Embryonic facial prominence (tissue), 1 donor: ENCODE measurements at regions not wholly inside any gene's neighbourhood (a gene's known extent, or its start where the extent isn't known, plus 50 kb on each side); places are given as distances from the start of the nearest gene placed in this dataset.
"Not testable (repeated sequence)": the region's sequence is repeated elsewhere in the genome, so short reads cannot be mapped to it uniquely, and the experiment has no call there.

Source experiments
- DNase-seq: peaks from one replicate; pipeline ENCODE4 v3.0.0-alpha.2; 2016; ENCODE audit errors: extremely low spot score

GRCh38 chr6:114651611-114652010 lies 308.8 kb upstream of the HS3ST5 start:
- no peak for DNase-seq

DNA sequence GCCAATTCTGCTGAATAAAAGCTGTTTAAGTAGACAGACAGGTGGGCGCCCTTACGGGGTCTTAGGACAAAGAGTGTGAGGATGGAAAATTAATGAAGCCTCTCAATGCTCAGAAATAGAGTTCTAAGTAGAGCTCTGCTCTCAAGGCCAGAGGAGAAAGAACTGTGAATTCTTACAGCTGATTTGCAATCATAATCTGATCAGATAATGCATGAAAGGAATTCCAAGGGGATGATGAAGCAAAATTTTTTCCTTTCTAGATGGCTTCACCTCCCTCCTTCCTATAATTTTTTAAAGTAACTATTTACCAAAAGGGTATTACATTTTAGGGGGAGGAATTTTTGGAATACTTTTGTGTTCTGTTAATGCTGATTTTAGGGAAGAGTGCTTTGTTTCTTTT lies 308.1 kb upstream of the HS3ST5 start:
- no peak for DNase-seq

DNA sequence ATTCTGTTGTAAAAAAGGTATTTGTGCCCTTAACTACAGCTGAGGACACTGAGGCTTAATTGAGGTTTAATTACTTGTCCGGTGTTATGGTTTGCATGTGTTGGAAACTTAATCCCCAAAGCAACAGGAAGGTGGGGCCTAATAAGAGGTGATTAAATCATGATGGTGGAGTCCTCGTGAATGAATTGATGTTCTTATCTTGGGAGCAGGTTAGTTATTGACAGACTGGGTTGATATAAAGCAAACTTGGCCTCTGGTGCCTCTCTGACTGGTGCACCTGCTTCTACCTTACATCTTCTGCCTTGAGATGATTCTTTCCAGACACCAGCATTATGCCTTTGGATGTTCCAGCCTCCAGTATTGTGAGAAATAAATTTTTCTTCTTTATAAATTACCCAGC lies 306.5 kb upstream of the HS3ST5 start:
- no peak for DNase-seq

DNA sequence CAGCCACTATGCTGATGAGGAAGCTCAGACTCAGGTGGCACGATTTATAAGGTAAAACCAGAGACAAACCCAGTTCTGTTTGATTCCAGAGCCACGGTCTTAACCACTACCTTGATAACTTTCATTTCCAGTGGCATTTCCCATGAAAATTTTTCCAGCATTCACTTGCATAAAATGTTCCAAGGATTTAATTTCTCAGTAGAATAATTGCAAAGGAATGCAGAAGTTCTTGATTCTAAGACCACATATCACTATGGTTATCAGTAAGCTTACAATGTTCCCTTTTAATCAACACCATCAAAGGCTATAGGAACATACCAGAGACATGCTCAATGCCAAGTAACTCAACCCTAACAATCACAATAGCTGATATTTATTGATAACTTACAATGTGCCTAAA lies 306.0 kb upstream of the HS3ST5 start:
- no peak for DNase-seq

DNA sequence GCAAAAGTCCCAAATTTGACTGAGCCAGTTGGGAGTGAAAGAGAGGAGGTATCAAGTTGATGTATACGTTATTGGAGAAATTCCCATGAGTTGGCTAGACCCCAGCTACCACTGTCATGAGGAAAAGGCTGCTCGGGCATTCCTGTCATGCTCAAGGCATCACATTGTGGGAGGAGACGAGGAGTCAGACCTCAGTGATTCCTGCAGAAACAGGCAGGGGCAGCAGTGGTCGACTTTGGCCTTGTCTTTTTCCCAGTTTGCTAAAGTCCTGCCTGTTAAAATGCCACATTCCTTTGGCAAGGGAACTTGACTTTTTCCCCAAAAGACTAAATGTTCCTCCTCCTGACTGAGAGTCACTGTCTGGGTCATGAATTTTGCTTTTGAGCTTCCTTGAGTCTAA lies 295.5 kb upstream of the HS3ST5 start:
- no peak for DNase-seq

GRCh38 chr6:114634016-114634415 lies 291.2 kb upstream of the HS3ST5 start:
- DNase-seq: no peak

- DNase-seq: not testable (repeated sequence)
Measured at GRCh38 chr6:114626226-114626625, 283.4 kb upstream of the HS3ST5 start.

DNA sequence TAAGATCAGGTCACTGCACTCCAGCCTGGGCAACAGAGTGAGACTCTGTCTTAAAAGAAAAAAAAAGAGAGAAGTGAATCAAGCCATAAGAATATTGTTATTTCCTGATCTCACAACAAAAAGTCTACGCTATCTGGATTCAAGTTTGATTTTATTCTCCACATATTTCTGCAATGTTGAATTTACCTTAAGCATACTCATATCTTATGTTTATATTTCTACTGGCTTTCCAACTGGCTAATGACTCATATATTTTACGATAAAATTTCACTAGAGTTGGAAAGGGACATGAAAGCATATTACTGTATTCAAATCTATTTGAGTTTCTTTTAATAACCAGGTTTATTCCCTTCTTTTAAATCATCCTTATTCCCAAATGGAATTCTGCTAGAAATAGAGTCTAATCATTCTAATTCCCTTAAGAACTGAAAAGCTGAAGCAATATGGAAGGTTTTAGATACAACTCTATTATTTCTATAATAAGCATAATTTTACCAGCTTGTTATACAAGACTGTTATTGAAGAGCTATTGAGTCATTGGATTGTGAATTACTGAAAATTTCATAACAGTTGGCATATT lies 276.9 kb upstream of the HS3ST5 start:
- DNase-seq: no peak

- no peak for DNase-seq
Measured at GRCh38 chr6:114611696-114612095, 268.9 kb upstream of the HS3ST5 start.

- DNase-seq: no peak
Measured at GRCh38 chr6:114608091-114608490, 265.3 kb upstream of the HS3ST5 start.

- DNase-seq: no peak
Measured at GRCh38 chr6:114605656-114606055, 262.8 kb upstream of the HS3ST5 start.

DNA sequence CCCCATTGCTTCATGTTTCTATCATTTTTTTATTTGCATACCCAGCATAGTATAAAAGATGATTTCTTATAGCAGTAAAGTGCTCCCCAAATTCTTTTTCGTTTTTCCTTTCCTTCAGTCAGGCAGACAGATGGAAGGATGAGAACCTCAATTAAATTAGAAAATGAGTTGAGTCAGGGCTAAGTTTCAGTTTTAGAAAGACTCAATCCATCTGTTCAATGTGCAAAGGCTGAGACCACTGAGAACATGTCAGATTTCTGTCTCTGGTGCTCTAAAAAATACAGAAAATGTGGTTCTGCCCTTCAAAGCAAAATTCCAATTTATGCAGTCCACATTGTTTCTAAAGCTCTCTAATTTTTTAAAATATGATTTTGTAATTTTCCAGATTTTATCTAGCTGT lies 257.6 kb upstream of the HS3ST5 start:
- no peak for DNase-seq

GRCh38 chr6:114595591-114595990 lies 252.8 kb upstream of the HS3ST5 start:
- DNase-seq: no peak

DNA sequence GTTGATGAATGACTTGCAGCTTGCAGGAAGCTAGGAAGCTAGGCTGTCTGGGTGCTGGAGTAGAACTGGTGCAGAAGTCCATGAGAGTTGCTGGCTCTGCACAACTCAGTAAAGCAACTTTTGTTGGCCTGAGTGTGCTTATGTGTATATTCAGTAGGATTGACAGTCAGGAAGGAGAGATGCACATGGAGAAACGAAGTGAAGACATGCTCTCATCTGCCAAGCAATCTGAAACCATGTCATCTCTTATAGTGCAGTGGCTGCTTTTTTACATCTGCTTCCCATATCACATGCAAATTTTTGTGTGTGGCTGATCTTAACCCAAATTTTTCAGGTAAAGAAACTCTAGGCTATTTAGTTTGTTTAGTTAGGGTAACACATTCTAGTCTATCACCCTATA lies 252.4 kb upstream of the HS3ST5 start:
- no peak for DNase-seq

GRCh38 chr6:114592506-114592905 lies 249.7 kb upstream of the HS3ST5 start:
- no peak for DNase-seq

DNA sequence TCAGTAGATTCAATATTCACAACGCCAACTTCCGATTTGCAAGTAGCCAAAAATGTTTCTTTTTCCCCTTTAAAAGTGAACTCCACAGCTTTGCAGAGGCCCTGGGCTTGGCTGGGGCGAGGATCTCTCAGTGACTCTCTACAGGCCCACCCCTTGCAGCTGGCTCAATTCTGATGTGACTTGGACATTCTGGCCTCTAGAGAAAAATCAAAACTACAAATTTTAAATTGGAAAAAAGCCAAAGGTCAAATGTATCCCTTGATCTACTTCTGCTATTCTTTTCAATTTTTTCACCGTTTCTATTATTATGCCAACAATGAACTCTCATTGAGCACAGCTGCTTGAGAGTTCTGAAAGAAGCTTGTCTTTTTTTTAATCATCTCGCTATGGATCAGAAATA lies 245.9 kb upstream of the HS3ST5 start:
- DNase-seq: no peak

DNA sequence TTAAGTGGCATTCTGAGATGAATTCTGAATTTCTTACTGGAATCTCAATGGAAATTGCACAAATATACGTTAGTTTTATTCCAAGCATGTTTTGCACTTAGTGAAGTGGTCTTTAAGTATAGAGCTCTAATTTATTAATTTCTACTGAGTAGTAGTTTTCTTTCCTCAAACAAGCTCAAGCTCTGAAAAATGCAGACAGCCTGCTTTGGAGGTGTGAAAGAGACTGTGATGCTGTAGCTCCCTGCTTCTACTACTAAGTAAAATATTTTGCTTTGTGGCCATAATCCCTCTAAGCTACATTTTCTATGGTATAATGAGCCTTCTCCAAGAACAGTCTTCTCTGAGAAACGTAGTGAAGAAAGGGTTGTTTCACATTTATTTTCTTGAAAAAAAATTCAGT lies 243.5 kb upstream of the HS3ST5 start:
- no peak for DNase-seq

DNA sequence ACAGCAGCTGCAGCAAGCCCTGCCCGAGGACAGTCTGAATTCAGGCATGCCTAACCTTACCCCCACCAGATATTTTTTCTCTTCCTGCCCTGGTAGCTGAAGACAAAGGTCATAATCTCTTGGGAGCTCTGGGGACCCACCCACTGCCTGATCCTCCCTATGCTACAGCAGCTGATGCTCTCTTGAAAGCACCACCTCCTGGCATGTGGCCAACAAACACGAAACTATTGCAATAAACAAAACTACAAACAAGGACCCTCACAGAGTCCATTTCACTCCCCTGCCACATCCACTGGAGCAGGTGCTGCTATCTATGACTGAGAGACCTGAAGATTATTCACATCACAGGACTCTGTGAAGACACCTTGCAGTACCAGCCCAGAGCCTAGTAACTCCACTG lies 238.5 kb upstream of the HS3ST5 start:
- no peak for DNase-seq

GRCh38 chr6:114580882-114581281 lies 238.1 kb upstream of the HS3ST5 start:
- no peak for DNase-seq

DNA sequence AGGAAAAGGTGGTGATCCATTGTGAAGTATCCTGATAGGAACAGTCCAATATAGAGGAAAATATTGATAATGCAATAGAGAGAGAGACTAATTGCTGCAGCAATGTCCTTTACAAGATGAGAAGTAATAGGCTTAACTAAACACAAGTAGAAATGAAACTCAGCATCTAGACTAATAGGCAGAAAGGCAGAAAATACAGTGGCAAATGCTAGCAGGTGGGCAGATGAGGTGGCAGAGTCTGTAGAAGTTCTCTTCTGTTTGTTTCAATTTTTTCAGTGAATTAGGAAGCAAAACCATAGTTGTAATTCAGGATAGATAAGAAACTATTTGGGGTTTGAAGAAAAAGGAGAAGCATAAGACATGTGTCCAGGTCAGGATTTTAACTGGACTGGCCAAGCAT lies 236.7 kb upstream of the HS3ST5 start:
- no peak for DNase-seq

DNA sequence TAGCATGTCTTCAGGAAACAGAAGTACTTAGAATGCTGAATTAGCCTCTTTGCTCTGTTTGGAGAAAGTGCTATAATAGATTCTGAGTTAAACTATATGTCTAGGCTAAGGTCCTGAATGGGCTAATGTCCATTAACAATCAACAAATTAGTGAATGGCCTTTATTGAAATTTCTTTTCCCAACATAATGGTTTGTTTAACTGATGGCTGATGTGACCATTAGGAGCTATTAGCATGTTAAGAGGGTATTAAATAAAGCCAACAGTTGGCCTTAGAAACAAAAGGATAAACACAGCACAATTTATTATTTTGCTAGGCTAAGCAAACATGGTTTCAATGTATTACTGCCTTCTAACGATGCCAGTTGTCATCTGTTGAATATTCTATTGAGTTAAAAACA lies 234.3 kb upstream of the HS3ST5 start:
- DNase-seq: no peak

DNA sequence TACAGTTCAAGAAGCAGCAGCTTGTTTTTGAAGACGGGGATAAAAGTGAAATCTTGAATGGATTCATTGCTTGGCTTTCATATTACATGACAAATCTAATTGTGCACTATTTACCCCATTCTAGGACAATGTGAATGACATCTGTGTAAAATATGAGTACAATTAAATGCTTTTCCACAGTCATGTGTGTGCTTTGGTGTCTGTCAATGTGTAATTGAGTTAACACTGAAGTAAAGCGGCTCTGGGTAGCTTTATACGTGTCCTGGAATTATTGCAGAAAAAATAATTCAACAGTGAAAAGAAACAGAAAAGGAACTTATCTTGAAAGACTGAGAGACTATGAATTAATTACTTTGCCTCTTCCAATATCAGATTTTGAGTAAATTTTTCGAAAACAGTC lies 233.5 kb upstream of the HS3ST5 start:
- no peak for DNase-seq

DNA sequence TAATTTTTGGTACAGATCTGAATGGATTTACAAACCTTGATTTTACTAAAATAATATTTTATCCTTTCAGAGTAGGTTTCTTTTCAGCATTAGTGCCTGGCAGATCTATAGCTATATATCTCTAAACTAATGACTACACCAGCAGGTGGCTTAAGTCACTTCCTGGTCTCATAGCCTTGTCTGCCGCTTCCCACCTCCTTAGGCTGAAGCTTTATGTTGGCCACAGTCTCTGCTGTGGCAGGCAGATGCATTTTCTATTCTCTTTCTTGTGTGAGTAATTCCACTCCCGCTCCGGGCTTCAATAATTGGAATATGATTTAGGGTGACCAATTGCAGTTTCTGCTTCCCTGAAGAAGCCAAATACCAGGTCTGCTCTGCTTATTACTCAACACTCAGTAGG lies 226.8 kb upstream of the HS3ST5 start:
- DNase-seq: no peak

DNA sequence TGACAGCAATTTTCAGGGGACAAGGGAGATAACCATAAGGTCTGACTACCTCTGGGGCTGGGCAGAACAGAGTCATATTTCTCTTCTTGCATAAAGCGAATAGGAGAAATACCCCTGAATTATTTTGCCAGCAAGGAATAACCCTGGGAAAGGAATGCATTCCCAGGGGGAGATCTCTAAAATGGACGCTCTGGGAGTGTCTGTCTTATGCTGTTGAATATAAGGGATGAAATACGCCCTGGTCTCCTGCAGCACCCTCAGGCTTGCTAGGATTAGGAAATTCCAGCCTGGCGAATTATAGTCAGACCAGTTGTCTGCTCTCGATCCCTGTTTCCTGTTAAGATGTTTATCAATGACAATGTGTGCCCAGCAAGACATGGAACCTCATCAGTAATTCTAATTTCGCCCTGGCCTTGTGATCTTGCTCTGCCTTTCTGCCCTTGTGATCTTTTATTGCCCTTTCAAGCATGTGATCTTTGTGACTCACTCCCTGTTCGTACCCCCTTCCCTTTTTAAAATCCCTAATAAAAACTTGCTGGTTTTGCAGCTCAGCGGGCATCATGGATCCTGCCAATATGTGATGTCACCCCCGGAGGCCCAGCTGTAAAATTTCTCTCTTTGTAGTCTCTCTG lies 221.6 kb upstream of the HS3ST5 start:
- DNase-seq: no peak
